ENCODE measurements at regions not wholly inside any gene's neighbourhood (a gene's known extent, or its start where the extent isn't known, plus 50 kb on each side); places are given as distances from the start of the nearest gene placed in this dataset.

DNA sequence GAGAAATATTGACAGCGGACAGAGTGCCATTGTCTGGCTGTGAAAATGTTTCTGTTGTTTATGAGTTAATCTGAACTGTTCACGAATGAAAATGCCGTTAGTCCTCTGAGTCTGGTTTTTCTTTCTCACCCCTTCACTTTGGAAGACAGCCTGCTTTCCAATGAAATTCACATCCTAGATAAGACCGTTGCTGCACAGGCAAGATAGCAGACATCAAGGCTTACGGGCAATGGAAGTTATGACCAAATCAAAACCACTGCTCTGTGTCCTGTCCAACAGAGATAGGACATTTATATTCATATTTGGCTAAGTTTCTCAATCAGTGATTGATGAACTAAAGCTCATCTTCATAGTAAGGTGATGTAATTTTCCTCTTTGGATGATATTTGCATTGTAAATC is 180.0 kb upstream of the DMAC1 start:
- H3K9ac ChIP-seq (ENCODE audit: insufficient read depth, low read depth, low read length): no peak overlapping the region
- no peaks in the 10 kb centered on the region for H3K27me3 ChIP-seq (ENCODE audit: control insufficient read depth in 1 of 2, insufficient read depth in 2 of 2, low read length in 2 of 2)
- no peak overlapping the region for H2AFZ ChIP-seq (ENCODE audit: low read length)
- no peaks in the 10 kb centered on the region for H3K79me2 ChIP-seq (ENCODE audit: insufficient read depth, low read length)
- ATAC-seq: no peak
- H4K20me1 ChIP-seq (ENCODE audit: insufficient read depth, low read length): no peaks in the 10 kb centered on the region
- no peak for DNase-seq (ENCODE audit: low spot score)
- H3K27ac ChIP-seq (ENCODE audit: extremely low read length, insufficient read depth, low read length): no peak overlapping the region
- no peak for FAIRE-seq
- no peak for TF ChIP-seq PAWR (CRISPR knock-in tag; IDR thresholded peaks at IDR 0.05; ENCODE audit: borderline replicate concordance)
- TF ChIP-seq, protein P1, sequence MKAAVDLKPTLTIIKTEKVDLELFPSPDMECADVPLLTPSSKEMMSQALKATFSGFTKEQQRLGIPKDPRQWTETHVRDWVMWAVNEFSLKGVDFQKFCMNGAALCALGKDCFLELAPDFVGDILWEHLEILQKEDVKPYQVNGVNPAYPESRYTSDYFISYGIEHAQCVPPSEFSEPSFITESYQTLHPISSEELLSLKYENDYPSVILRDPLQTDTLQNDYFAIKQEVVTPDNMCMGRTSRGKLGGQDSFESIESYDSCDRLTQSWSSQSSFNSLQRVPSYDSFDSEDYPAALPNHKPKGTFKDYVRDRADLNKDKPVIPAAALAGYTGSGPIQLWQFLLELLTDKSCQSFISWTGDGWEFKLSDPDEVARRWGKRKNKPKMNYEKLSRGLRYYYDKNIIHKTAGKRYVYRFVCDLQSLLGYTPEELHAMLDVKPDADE (CRISPR knock-in tag; IDR thresholded peaks at IDR 0.05): no peak
- no peak for TF ChIP-seq SSRP1 (CRISPR knock-in tag; IDR thresholded peaks at IDR 0.05)
- TF ChIP-seq SMC3 (IDR thresholded peaks at IDR 0.05; ENCODE audit: low read length): no peak
- no peak for TF ChIP-seq POLR2G (IDR thresholded peaks at IDR 0.05; ENCODE audit: low read depth, low read length)
- TF ChIP-seq YEATS4 (CRISPR knock-in tag; IDR thresholded peaks at IDR 0.05; ENCODE audit: borderline replicate concordance): no peak
- TF ChIP-seq ZNF17 (CRISPR knock-in tag; IDR thresholded peaks at IDR 0.05): no peak
- no peak for TF ChIP-seq GATA4 (IDR thresholded peaks at IDR 0.05; ENCODE audit: borderline replicate concordance, low read depth)
- TF ChIP-seq, protein P2, sequence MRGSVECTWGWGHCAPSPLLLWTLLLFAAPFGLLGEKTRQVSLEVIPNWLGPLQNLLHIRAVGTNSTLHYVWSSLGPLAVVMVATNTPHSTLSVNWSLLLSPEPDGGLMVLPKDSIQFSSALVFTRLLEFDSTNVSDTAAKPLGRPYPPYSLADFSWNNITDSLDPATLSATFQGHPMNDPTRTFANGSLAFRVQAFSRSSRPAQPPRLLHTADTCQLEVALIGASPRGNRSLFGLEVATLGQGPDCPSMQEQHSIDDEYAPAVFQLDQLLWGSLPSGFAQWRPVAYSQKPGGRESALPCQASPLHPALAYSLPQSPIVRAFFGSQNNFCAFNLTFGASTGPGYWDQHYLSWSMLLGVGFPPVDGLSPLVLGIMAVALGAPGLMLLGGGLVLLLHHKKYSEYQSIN (CRISPR knock-in tag; IDR thresholded peaks at IDR 0.05; ENCODE audit: borderline replicate concordance): no peak
- no peak for TF ChIP-seq ZNF589 (CRISPR knock-in tag; conservative IDR thresholded peaks at IDR 0.05)
- TF ChIP-seq ZBTB38 (CRISPR knock-in tag; IDR thresholded peaks at IDR 0.05): no peak
- no peak for TF ChIP-seq RBM22 (optimal IDR thresholded peaks at IDR 0.05; ENCODE audit: low read length)
- WGBS (ENCODE audit: low lambda C conversion rate): 0% methylated on average over 5 of the region's 5 CpGs
- intact Hi-C loops (cut with micrococcal nuclease; ENCODE audit: unreplicated experiment) (no loop called here), in situ Hi-C loops (cut with HindIII; ENCODE audit: extremely low pct_ligation_motif_present, low pct_unique_long_range_greater_than_20kb) (no loop called here)
- H3K4me1 ChIP-seq (ENCODE audit: insufficient read depth, low read length): no peaks in the 10 kb centered on the region
- H3K4me3 ChIP-seq (replicated peaks in 1 of 3; ENCODE audit: insufficient read depth in 1 of 3, low read depth in 2 of 3, low read length in 3 of 3): no peak overlapping the region
- POLR2A ChIA-PET: no interaction called here
- H3K4me2 ChIP-seq (ENCODE audit: low read depth, low read length): no peak overlapping the region
- BruUV-seq (replicated peaks): no TSS peak
- no peaks in the 10 kb centered on the region for H3K9me3 ChIP-seq (ENCODE audit: low read length)
- H3K36me3 ChIP-seq (replicated peaks in 1 of 2; ENCODE audit: control insufficient read depth in 1 of 2, insufficient read depth in 2 of 2, low read length in 2 of 2): no peaks in the 10 kb centered on the region
- CTCF ChIA-PET (ENCODE audit: low intra/inter-chr PET ratio, low total read pairs): no interaction called here
